SK-N-MC (cell line): ENCODE measurements at regions not wholly inside any gene's neighbourhood (a gene's known extent, or its start where the extent isn't known, plus 50 kb on each side); places are given as distances from the start of the nearest gene placed in this dataset.

Experiments used
- EZH2 ChIP-seq: fragments of 200-600 bp; sonication (generic); IDR thresholded peaks from one replicate; pipeline ENCODE4 v1.6.1; 2017; ENCODE audit warnings: antibody characterized with exemption
- POLR2AphosphoS5 ChIP-seq: IDR thresholded peaks from 2 replicates; pipeline ENCODE4 v1.6.1; 2012; ENCODE audit warnings: mild to moderate bottlenecking, low read depth, low read length, borderline replicate concordance

DNA sequence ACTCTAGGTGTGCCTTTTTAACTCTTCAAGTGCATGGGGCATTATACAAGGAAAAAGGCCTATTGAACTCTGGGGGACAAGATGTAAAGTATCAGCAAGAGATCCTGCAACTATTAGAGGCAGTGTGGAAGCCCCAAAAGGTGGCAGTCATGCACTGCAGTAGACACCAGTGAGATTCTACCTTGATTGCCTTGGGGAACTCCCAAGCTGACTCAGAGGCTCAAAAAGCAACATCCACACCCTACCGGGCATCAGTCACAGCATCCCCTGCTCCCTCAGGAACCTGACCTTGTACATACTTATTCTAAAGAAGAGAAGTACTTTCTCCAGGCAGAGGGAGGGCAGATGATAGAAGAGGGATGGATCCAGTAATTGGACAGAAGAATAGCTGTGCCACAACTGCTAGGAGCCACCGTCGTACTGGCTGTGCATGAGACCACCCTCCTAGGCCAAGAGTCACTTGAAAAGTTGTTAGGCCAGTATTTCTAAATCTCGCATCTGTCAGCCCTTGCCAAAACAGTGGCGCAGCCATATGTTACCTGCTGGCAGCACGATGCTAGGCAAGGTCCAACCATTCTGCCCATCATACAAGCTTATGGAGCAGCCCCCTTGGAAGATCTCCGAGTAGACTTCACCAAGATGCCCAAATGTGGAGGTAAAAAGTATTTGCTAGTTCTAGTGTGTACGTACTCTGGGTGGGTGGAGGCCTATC lies 523.1 kb upstream of the FRG2C start:
- TF ChIP-seq POLR2AphosphoS5: no peak
- no peak for TF ChIP-seq EZH2
